H4 (cell line): ENCODE measurements at regions not wholly inside any gene's neighbourhood (a gene's known extent, or its start where the extent isn't known, plus 50 kb on each side); places are given as distances from the start of the nearest gene placed in this dataset.

Source experiments
- DNase-seq: peaks from one replicate; pipeline ENCODE4 v3.0.0-alpha.2; 2015; ENCODE audit warnings: low spot score

- DNase-seq, result no peak
Measured at GRCh38 chr5:170159947-170160346, 54.2 kb downstream of the FOXI1 start.

- DNase-seq, result no peak
Measured at GRCh38 chr5:170161069-170161468, 55.4 kb downstream of the FOXI1 start.

DNA sequence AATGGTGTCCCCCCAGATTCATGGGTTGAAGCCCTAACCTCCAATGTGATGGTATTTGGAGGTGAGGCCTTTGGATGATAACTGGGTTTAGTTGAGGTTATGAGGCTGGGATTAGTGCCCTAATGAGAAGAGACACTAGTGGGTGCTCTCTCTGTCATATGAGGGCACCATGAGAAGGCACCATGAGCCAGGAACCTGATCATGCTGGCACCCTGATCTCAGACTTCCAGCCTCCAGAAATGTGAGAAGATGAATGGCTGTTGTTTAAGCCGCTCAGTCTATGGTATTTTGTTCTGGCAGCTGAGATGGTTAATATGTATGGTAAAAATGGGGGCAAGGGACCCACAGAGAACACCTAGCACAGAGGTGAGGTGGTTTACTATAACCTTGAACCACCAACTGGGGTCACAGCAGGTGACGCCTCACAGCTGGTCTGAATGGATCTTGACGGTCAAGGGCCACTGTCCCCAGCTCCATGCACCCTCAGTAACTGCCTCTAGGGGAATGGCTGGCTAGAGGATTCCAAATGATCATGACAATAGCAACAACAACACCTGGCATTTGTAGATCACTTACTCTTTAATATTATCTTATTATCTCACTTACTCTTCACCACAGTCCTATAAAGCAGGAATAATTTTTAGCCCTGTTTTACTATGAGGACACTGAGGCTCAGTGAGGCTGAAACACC is 57.1 kb downstream of the FOXI1 start:
- DNase-seq, result no peak

DNA sequence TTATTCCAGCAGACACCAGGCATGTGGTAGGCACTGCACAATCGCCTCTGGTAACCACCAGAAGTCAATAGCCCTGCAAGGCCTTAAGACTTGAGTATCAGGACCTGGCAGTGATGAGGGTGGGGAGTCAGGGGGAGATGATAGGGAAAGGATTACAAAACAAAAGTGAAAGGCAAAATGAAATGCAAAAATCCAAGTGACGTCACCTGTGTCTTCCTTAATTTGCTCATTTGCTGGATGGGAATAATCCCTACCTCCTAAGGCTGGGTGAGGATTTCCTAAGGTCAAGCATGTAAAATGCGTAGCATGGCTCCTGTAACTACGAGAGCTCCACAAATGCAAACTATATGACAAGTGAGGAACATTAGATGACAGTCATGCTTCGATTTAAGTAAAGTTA is 58.4 kb downstream of the FOXI1 start:
- no peak for DNase-seq

GRCh38 chr5:170164921-170165320 is 59.2 kb downstream of the FOXI1 start:
- no peak for DNase-seq

DNA sequence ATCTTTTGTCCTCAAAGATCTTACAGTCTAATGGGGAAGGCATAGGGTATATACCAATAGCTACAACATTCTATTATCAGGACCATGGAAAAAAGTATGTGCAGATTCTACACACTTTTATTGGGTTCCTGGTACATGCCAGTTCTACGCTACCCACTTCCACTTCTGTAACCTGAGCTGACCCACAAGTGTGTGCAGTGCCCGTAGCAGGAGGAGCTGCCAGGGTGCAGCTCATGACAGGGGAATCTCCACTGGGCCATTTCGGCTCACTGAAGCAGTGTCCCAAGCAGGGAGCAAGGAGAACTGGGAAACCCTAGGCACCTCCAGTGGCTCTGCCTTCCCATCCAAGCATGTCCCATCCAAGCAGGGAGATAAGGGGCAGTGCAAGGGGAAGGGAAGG is 60.4 kb downstream of the FOXI1 start:
- DNase-seq, result no peak

GRCh38 chr5:170168002-170168401 is 62.3 kb downstream of the FOXI1 start:
- no peak for DNase-seq

DNA sequence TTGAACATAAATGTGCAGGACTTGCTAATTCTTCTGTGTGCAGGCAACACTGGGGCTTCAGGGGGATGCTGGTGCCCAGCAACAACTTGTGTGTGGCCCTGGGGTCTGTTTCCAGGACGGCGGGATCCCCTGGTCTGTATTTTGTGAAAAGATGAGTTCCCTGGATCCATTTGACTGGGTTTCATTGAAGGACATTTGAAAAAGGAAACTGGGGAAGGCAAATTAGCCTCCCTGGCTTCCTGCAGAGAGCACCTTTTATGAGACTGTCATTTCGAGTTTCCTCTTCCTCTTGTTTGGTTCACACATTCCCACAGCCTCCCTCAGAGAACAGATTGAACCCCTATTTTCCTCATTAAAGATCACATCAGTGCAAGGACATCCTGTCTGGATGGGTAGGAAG is 63.1 kb downstream of the FOXI1 start:
- DNase-seq, result no peak

GRCh38 chr5:170169996-170170395 is 62.8 kb upstream of the C5orf58 start:
- no peak for DNase-seq

GRCh38 chr5:170171811-170172210 is 61.0 kb upstream of the C5orf58 start:
- no peak for DNase-seq

GRCh38 chr5:170173227-170173626 is 59.6 kb upstream of the C5orf58 start:
- peak; percentile 76 for DNase-seq

DNA sequence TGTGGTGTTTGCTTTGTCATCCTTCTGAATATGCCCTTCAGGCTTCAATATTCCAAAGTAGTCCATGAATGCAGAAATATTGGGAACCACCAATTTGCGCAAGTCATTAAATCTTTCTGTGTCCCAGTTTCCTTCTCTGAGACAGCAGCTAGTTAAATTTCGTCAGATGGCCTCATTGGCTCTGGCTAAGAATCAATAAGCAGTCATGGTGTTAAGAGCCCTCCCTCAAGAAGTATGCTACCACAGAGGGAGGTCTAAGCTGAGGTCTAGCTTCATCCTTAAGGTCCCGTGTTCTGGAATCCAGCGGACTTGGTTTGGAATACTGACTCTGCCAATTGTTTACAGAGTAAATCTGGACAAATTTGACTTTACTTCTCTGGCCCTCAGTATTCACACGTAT is 59.1 kb upstream of the C5orf58 start:
- DNase-seq, result no peak

GRCh38 chr5:170176916-170177315 is 55.9 kb upstream of the C5orf58 start:
- no peak for DNase-seq

DNA sequence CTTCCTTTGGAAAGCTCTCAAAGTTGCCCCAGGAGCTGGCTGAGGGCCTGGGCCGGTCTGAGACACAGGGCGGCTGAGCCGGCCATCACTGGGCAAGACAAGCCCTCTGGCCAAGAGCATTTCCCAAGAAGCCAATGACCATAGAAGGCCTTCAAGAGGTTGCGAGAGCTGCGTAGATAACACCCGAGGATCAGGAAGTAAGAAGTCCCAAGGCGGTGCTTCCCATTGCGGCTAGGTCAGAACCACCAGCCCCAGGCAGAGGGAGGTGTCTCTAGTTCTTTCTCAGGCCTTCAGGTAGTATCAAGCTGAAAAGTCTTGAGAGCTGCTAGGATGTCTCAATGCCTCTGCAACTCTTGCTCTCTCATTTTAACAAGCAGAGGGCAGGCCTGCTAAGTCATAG is 54.0 kb upstream of the C5orf58 start:
- DNase-seq, result no peak

GRCh38 chr5:170179626-170180025 is 53.2 kb upstream of the C5orf58 start:
- DNase-seq, result no peak

GRCh38 chr5:170181902-170182301 is 50.9 kb upstream of the C5orf58 start:
- no peak for DNase-seq

- no peak for DNase-seq
Measured at GRCh38 chr5:170182491-170182890, 50.3 kb upstream of the C5orf58 start.
